ENCODE measurements at regions not wholly inside any gene's neighbourhood (a gene's known extent, or its start where the extent isn't known, plus 50 kb on each side); places are given as distances from the start of the nearest gene placed in this dataset.

DNA sequence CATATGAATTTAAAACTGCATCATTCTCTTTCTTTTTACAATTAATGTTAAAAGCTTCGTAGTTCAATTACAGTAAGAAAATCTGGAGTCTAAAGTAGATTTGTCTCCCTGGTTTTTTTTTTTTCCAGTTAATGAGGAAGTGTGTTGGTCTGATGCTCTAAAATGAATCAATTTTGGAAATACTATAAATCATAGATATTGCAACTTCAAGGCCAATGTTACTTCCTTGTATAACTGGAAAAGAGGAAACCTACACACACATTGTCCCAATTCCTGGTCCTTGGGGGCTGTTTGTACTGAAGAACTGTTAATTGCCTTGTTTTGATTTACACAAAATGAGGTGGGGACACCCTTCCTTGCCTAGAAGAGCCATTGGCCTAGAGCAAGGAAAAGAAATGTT is 107.2 kb downstream of the RGS2 start:
- TF ChIP-seq CTCF (IDR thresholded peaks at IDR 0.05) (no peak), POLR2A (IDR thresholded peaks at IDR 0.05) (no peak)

All from thyroid gland (tissue), 4 donors.